ENCODE measurements at regions not wholly inside any gene's neighbourhood (a gene's known extent, or its start where the extent isn't known, plus 50 kb on each side); places are given as distances from the start of the nearest gene placed in this dataset.
"Not testable (repeated sequence)": the region's sequence is repeated elsewhere in the genome, so short reads cannot be mapped to it uniquely, and the experiment has no call there.

DNA sequence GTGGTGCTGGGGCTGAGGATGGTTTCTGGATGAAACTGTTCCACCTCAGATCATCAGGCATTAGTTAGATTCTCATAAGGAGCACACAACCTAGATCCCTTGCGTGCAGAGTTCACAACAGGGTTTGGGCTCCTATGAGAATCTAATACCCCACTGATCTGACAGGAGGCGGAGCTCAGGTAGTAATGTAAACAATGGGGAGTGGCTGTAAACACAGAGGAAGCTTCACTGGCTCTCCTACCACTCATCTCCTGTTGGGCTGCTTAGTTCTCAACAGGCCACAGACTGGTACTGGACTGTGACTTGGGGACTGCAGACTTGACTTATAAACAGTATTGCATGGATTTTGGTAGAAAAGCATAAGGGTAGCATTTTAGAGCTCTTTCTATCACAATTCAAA is 870.7 kb upstream of the CDH10 start:
- TF ChIP-seq, protein P1, sequence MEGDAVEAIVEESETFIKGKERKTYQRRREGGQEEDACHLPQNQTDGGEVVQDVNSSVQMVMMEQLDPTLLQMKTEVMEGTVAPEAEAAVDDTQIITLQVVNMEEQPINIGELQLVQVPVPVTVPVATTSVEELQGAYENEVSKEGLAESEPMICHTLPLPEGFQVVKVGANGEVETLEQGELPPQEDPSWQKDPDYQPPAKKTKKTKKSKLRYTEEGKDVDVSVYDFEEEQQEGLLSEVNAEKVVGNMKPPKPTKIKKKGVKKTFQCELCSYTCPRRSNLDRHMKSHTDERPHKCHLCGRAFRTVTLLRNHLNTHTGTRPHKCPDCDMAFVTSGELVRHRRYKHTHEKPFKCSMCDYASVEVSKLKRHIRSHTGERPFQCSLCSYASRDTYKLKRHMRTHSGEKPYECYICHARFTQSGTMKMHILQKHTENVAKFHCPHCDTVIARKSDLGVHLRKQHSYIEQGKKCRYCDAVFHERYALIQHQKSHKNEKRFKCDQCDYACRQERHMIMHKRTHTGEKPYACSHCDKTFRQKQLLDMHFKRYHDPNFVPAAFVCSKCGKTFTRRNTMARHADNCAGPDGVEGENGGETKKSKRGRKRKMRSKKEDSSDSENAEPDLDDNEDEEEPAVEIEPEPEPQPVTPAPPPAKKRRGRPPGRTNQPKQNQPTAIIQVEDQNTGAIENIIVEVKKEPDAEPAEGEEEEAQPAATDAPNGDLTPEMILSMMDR (IDR thresholded peaks at IDR 0.05; ENCODE audit: borderline replicate concordance, insufficient read depth, low read depth, low read length) = no peak
- H3K4me3 ChIP-seq (ENCODE audit: low read depth, low read length) = no peak overlapping the region

DNA sequence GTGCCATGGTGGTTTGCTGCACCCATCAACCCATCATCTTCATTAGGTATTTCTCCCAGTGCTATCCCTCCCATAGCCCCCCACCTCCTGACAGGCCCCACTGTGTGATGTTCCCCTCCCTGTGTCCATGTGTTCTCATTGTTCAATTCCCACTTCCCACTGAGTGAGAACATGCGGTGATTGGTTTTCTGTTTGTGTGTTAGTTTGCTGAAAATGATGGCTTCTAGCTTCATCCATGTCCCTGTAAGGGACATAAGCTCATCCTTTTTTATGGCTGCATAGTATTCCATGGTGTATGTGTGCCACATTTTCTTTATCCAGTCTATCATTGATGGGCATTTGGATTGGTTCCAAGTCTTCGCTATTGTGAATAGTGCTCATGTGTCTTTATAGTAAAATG is 865.9 kb upstream of the CDH10 start:
- H3K4me3 ChIP-seq (ENCODE audit: low read depth, low read length) = not testable (repeated sequence)

DNA sequence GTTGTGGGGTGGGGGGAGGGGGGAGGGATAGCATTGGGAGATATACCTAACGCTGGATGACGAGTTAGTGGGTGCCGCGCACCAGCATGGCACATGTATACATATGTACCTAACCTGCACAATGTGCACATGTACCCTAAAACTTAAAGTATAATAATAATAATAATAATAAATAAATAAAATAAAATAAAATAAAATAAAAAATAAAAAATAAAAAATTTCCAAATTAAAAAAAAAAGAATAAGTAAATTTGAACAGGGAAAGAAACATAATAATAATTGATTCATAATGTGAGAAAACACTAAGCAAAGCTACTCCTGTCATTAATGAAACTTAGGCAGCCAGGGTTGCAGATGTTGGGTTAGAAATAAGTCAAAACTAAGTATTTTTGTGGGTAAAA is 863.2 kb upstream of the CDH10 start:
- not testable (repeated sequence) for H3K4me3 ChIP-seq (ENCODE audit: low read depth, low read length)

DNA sequence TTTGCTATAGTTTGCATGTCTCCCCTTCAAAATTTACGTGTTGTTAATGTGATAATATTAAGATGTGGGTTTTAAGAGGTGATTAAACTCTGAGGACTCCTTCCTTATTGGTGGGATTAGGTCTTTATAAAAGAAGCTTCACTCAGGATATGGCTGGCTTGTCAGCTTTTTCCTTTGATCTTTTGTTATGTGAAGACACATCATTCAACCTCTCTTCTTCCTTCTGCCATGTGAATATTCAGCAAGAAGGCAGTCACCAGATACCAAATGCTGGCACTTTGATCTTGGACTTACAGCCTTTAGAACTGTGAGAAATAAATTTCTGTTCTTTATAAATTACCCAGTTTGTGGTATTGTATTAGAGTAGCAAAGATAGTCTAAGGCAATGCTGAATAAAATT is 855.9 kb upstream of the CDH10 start:
- TF ChIP-seq, protein P1 (IDR thresholded peaks at IDR 0.05; ENCODE audit: borderline replicate concordance, insufficient read depth, low read depth, low read length) = no peak
- H3K4me3 ChIP-seq (ENCODE audit: low read depth, low read length) = no peak overlapping the region

DNA sequence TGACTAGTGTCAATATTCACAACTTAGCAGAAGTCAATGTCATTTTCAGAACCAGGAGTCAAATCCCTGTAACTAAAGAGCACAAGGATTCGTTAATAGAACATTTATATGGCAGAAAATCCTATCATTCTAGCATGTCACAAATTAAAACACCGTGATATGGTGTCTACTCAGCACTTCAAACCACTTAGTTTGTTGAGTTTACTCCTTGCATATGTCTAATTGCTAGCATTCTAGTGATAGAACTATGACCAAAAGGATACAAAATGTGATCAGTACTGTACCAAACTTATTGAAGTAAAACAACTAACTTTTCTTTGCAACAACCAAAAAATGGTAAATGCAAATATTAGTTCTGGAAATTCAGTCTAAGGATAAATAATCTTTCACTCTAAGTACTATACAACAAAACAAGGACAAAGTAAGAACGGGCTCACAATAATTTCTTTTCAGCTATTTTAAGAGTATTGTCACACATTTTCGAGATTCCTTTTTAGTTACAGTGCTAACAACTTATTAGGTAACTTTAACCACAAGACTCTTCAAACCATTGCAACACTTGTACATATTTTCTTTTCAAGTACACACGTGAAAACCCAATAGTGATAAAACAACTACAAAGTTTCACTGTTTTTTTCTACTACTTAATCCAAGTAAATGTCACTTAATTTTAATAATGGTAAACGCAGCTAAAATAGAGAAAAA is 845.2 kb upstream of the CDH10 start:
- TF ChIP-seq, protein P1 (IDR thresholded peaks at IDR 0.05; ENCODE audit: borderline replicate concordance, insufficient read depth, low read depth, low read length) = no peak
- H3K4me3 ChIP-seq (ENCODE audit: low read depth, low read length) = no peak overlapping the region

DNA sequence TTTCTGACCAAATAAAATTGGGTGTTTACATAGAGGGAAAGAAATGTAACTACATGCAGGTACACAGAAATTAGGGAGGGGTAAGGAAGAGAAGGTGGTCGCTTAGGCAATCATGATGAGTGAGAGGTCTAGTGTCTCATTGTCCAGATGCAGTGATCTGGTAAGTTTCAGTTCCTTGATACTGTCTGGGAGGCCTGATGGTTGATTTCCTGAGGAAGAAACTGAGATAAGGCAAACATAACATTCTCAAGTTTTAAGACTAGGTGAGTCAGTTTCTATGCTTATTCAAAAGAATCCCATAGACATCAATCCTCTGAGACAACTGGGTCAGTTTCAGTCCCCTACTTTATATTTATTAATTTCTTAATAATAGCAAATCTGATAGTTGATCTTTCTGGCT is 843.3 kb upstream of the CDH10 start:
- no peak overlapping the region for H3K4me3 ChIP-seq (ENCODE audit: low read depth, low read length)
- TF ChIP-seq, protein P1 (IDR thresholded peaks at IDR 0.05; ENCODE audit: borderline replicate concordance, insufficient read depth, low read depth, low read length) = no peak

DNA sequence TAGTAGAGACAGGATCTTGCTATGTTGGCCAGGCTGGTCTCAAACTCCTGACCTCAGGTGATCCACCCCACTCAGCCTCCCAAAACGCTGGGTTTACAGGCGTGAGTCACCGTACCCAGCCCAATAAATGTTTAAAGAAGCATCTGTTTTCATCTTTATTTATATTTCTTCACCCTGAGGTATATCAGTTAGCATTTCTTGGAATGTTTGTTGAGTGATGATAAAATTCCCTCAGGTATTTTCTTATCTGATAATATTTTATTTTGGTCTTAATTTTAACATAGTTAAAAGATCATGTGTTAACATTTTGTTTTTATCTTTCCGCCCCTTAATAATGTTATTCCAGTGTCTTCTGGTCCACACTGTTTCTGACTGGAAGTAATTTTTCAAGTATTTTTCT is 839.6 kb upstream of the CDH10 start:
- TF ChIP-seq, protein P1 (IDR thresholded peaks at IDR 0.05; ENCODE audit: borderline replicate concordance, insufficient read depth, low read depth, low read length) = no peak
- no peak overlapping the region for H3K4me3 ChIP-seq (ENCODE audit: low read depth, low read length)

DNA sequence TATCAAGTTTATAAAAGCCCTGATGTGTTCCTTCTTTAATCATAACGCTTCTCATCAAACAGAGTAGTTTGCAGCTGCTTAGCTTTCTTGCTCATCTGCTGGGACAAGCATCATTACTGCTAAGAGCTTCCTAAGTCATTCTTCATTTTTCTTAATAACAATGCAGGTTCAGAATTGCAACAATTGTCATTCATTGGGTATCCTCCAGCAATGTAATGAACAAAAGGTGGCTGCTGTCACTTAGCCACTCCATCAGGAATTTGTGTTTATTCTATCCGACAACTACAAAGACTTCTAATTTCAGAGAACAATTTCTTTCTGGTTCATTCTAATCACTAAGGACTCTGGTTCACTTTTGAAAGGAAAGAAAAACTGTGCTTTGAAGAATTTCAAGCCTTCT is 836.7 kb upstream of the CDH10 start:
- H3K4me3 ChIP-seq (ENCODE audit: low read depth, low read length) = no peak overlapping the region
- TF ChIP-seq, protein P1 (IDR thresholded peaks at IDR 0.05; ENCODE audit: borderline replicate concordance, insufficient read depth, low read depth, low read length) = no peak

Measured in GM12875 (cell line).